GM12865 (cell line): ENCODE measurements at regions not wholly inside any gene's neighbourhood (a gene's known extent, or its start where the extent isn't known, plus 50 kb on each side); places are given as distances from the start of the nearest gene placed in this dataset.

ENCODE experiments used
- DNase-seq: peaks from one replicate; pipeline ENCODE4 v3.0.0; 2010; ENCODE audit warnings: low read depth
- H3K4me3 ChIP-seq: 2 replicates; pipeline ENCODE4 v1.5.1; 2011; ENCODE audit warnings: mild to moderate bottlenecking, low read depth, low read length, control low read depth
- TF ChIP-seq, protein P1 (sequence below): IDR thresholded peaks from 2 replicates; pipeline ENCODE4 v1.5.1; 2011; ENCODE audit warnings: low read length, control low read depth, low read depth, inconsistent platforms; ENCODE audit not compliant: insufficient read depth; ENCODE audit errors: missing control alignments

DNA sequence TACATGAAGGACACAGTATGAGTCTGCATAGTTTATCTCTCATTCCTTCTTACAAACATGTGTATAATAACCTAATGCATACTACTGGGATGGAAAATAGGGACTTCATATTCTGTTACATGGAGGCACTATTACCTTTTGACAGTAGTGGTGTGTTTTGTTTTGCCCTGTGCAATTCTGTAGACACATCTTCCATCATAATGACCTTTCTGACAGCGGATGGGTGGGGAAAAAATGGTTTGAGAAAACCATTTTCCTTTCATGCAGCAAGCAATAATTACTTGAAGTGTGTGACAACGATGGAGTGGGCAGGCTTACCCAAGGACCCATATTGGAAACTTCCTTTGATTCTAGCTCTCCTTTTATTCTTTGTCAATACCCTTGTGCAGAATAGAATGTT is 153.6 kb upstream of the ONECUT1 start:
- no peak for DNase-seq
- TF ChIP-seq, protein P1, sequence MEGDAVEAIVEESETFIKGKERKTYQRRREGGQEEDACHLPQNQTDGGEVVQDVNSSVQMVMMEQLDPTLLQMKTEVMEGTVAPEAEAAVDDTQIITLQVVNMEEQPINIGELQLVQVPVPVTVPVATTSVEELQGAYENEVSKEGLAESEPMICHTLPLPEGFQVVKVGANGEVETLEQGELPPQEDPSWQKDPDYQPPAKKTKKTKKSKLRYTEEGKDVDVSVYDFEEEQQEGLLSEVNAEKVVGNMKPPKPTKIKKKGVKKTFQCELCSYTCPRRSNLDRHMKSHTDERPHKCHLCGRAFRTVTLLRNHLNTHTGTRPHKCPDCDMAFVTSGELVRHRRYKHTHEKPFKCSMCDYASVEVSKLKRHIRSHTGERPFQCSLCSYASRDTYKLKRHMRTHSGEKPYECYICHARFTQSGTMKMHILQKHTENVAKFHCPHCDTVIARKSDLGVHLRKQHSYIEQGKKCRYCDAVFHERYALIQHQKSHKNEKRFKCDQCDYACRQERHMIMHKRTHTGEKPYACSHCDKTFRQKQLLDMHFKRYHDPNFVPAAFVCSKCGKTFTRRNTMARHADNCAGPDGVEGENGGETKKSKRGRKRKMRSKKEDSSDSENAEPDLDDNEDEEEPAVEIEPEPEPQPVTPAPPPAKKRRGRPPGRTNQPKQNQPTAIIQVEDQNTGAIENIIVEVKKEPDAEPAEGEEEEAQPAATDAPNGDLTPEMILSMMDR, result no peak
- H3K4me3 ChIP-seq, result no peak overlapping the region

DNA sequence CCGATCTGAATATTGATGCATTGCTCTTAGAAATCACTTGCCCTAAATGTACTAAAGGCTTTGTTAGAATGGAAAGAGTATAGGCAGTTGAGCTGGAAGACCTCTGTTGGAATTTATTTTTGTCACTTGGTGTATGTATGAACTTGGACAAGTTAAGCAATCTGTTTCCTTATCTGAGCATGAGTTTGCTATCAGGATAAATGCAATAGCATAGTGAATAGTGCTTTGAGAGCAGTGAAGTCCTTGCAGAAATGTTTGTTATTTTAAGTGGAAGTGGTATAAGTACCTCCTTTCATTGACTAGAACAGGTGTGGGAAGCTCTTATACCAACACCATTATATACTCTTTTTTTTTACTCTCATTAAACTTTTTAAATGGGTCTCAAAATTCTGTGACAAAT is 146.4 kb upstream of the ONECUT1 start:
- TF ChIP-seq, protein P1, result no peak
- no peak overlapping the region for H3K4me3 ChIP-seq
- no peak for DNase-seq

DNA sequence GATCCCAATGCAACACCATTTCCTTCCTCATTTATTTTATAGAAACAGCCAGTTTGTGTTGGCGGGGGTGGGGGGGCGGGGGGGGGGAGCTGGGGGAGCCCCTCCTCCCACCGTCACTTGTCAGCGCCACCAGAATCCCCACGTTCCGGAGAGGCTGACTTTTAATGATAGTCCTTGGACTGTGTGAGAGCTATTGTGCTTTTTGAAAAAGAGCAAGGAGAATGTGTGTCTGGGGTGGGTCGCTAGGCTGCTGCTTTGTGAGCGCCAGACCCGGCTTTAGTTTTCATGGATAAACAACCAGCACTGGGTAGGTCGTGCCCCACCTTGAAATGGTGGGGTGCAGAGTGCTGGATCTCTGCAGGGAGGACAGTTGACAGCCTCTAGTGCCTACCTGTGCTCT is 135.0 kb upstream of the ONECUT1 start:
- DNase-seq, result no peak
- H3K4me3 ChIP-seq, result no peak overlapping the region
- TF ChIP-seq, protein P1, result no peak

DNA sequence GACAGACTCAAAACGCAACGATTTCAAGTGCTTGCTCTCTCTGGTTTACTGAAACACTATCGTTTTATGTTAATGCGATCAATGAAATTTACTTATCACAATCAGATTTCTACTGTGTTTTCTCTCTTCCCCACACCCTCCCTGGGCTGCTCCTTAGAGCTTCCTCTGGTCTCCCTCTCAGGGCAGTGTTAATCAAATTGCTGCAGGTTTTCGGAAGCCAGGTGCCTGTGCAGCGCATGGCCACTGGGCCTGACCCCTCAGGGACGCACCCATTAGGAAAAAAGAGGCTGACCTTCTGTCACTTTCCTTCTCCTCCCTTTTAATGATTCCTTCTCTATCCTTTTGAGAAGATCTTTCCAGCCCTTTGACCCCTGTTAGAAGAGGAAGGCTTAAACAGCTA is 134.5 kb upstream of the ONECUT1 start:
- TF ChIP-seq, protein P1, result no peak
- no peak for DNase-seq
- H3K4me3 ChIP-seq, result no peak overlapping the region

DNA sequence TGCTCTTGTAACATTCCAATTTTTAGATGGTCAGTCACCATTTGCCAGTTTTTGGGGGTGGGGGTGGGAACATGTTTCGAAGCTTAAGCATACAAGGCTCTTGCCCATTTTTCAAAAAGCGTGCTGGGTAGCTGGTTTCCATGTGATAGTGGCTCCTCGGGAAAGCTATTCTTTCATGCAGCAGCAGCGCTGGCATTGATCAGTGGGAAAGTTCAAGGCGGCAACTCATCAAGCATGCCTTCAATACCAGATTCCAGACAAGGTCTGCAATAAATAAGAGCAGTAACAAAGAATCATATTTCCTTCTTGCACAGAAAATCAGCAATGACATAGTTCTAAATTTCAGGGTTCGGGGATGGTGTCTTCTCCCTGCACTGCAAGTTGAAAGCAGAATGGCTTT is 133.5 kb upstream of the ONECUT1 start:
- TF ChIP-seq, protein P1, result no peak
- no peak overlapping the region for H3K4me3 ChIP-seq
- no peak for DNase-seq

DNA sequence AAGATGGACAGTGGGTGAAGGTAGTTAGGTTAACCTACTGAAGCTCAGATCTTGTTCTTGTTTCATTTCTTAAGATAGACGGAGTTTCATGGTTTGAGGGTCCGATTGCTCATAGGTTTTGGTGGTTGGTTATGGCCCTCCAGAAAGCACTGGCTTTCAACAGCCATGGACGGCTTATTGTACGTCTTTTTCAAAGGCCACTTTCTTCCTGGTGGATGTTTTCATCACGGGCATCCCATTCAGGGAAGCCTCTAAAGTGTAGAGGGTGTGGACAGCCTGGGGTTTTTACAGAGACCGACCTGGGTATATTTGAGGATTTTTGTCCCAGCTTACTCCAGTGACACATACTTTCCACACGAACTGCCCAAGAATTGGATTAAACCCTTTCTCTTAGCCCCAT is 132.7 kb upstream of the ONECUT1 start:
- H3K4me3 ChIP-seq, result no peak overlapping the region
- TF ChIP-seq, protein P1, result no peak
- DNase-seq, result no peak

DNA sequence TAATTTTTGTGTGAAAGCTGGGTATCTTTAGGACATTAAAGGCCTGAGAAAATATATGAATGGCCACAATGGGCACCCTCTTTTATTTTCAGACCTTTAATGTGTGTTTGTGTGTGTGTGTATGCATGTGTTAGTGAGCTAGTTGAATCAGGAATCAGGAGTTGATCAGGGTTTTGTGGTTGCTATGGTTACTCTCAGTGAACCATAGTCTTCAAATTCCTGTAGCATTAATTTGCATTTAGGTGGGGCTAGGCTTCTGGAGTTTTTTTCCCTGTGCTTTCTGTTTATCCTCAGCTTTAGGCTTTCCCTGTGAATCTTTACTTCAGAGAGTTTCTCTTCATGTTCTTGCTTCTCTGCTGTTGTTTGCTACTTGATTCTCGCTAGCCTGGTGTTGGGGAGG is 122.0 kb upstream of the ONECUT1 start:
- no peak overlapping the region for H3K4me3 ChIP-seq
- TF ChIP-seq, protein P1, result no peak
- no peak for DNase-seq
